Effector memory CD8-positive, alpha-beta T cell (primary cell): ENCODE measurements at regions not wholly inside any gene's neighbourhood (a gene's known extent, or its start where the extent isn't known, plus 50 kb on each side); places are given as distances from the start of the nearest gene placed in this dataset.

Experiments
- ATAC-seq: fragments of 150-1000 bp; cut with Tn5 transposase; replicated peaks from 2 replicates; pipeline ENCODE4 v1.10.0; 2021; ENCODE audit warnings: mild to moderate bottlenecking, moderate library complexity
- DNase-seq, 3 experiments: peaks; one replicate each; pipeline ENCODE4 v3.0.0; 2021
- H3K27ac Mint-ChIP-seq, 2 donors: one replicate each; pipeline ENCODE4 v1.8.0; 2022; ENCODE audit warnings: mild to moderate bottlenecking in 2 of 2, mixed read lengths in 2 of 2, moderate library complexity in 2 of 2
- H3K27me3 Mint-ChIP-seq, 2 donors: one replicate each; pipeline ENCODE4 v1.8.0; 2022; ENCODE audit warnings: mixed read lengths in 2 of 2
- H3K36me3 Mint-ChIP-seq: one replicate; pipeline ENCODE4 v1.8.0; 2022; ENCODE audit warnings: mild to moderate bottlenecking, moderate library complexity, mixed read lengths; ENCODE audit not compliant: insufficient read depth
- H3K4me1 Mint-ChIP-seq, 2 donors: one replicate each; pipeline ENCODE4 v1.8.0; 2022; ENCODE audit warnings: low read depth in 2 of 2, mixed read lengths in 2 of 2
- H3K4me3 Mint-ChIP-seq, 2 donors: one replicate each; pipeline ENCODE4 v1.8.0; 2022; ENCODE audit warnings: mild to moderate bottlenecking in 2 of 2, mixed read lengths in 2 of 2, moderate library complexity in 2 of 2
- H3K9me3 Mint-ChIP-seq, 2 donors: one replicate each; pipeline ENCODE4 v1.8.0; 2022; ENCODE audit warnings: mixed read lengths in 2 of 2

DNA sequence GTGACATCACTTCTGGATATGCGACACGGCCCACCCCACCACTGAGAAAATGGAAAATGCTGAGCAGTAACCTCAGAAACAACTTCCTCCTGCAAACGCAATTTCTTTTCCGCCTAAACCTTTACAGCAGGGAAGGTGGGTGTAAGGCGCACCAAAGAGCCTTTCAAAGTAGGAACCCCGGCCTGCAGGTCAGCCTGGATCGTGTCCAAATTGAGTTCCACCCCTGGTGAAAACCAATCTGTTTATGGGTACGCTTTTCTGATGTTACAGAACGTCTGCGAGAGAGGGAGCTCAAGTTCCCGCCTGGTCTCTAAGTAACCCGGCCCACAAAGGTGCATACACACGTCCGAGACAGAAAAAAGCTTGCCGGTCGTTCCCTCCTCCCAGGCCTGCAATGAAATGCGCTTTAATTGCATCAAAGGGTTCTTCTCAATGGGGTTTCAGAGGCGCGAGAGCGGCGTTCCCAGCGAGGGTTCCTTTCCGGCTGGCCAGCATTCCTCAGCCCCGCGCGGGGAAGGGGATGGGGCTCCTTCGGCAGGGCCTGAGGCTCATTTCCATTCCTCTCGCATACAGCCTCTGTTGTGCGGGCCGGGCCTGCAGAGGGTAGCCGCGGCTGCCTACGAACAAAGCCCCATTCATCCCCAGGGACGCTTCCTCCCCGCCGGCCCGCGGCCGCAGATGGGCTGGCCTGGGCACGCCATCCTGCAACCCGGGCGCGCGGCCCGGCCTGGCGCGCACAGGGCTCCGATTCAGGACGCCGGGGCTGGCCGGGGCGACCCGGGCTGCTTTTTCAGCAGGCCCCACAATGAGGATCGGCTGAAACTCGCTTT, 138.1 kb downstream of the TMCO5A start:
- Mint-ChIP-seq H3K36me3 (peaks cover 5% of the 10 kb centered on the region), H3K9me3 (no peaks in the 10 kb centered on the region), H3K4me3 (peak overlapping the region; percentile 76 to 79), H3K27ac (peak overlapping the region; percentile 23 to 46), H3K4me1 (peaks cover 17 to 18% of the 10 kb centered on the region in 2 donors), H3K27me3 (peaks cover 0 to 35% of the 10 kb centered on the region in 2 donors)
- DNase-seq = peak; percentile 5 to 25 (median 7)
- ATAC-seq = peak; percentile 74

DNA sequence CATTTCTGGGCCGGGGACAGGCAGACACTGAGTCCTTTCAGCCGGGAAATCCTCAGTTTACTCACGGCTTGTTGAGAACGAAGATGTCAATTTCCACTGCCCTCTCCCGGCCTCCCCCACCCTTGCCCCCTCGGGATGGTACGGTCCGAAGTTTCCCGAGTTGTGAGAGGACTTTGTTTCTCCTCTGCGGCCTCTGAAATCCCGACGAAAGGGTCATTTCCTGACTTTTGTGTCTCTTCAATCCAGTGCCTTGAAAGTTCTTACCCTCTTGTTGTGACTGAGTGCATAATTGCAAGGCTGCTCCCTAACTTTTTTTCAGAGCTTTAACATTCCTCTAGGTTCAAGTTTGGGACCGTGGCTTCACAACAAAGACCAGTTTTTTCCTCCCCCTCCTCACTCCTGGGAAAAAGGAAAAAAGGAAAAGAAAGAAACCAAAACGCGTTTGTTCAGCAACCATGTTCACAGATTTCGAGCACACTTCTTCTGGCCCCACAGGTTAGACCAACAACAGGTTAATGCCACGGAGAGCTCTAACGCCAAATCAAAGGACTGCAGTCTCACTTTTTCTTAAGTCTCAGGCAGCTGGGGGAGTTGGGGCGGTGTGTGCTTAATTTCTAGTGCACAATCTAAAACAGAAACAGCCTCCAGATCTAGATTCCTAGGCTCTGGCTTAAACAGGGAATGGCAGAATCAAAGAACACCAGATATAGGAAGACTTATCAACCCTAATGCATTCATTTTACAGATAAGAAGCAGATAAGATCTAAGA, 138.9 kb downstream of the TMCO5A start:
- H3K4me3 Mint-ChIP-seq = peak overlapping the region; percentile 76 to 79
- H3K9me3 Mint-ChIP-seq = no peaks in the 10 kb centered on the region
- H3K27me3 Mint-ChIP-seq = peaks cover 0 to 35% of the 10 kb centered on the region in 2 donors
- DNase-seq (no peak), ATAC-seq (no peak)
- H3K4me1 Mint-ChIP-seq = peaks cover 17 to 18% of the 10 kb centered on the region in 2 donors
- no peak overlapping the region for H3K27ac Mint-ChIP-seq
- H3K36me3 Mint-ChIP-seq = peaks cover 5% of the 10 kb centered on the region

DNA sequence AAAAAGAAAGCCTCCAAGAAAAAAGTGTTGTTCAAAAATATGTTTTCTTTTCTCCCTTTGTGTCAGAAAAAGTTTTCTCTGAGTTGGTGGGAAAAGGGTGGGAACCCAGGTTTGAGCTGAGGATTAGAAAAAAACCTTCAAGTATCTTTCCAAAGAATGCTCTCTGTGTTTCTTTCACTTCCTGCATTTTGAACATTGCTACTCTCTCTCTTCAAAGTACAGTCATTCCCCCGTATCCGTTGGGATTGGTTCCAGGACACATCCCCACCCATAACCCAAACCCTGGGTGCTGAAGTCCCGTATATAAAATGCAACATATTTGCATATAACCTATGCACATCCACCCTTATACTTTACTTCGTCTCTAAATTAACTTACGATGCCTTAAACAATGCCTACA, 139.6 kb downstream of the TMCO5A start:
- H3K4me1 Mint-ChIP-seq = peaks cover 14 to 16% of the 10 kb centered on the region in 2 donors
- DNase-seq = no peak
- peaks cover 5% of the 10 kb centered on the region for H3K36me3 Mint-ChIP-seq
- H3K27me3 Mint-ChIP-seq = peaks cover 0 to 34% of the 10 kb centered on the region in 2 donors
- peak overlapping the region; percentile 9 to 36 for H3K4me3 Mint-ChIP-seq
- no peak overlapping the region for H3K27ac Mint-ChIP-seq
- no peak for ATAC-seq
- no peaks in the 10 kb centered on the region for H3K9me3 Mint-ChIP-seq

DNA sequence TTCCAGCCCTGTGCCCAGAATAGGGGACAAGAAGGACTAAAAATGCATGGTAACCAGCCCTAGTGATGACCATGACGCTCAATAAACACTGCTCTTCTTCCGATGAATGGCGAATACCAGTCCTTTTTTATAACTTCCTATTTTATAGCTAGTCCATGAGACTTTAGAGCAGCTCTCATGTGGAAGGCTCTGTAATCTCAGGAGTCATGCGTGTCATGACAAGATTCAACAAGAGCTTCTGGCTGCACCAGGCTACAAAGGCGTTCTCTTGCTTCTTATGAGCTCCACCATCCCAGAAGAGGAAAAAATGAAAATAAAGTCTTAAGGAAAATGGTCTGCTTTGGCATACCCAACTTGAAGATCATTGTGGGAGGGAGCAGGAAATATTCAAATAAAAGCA, 141.0 kb downstream of the TMCO5A start:
- Mint-ChIP-seq H3K9me3 (no peaks in the 10 kb centered on the region), H3K4me3 (no peak overlapping the region), H3K27me3 (peaks cover 0 to 25% of the 10 kb centered on the region in 2 donors), H3K4me1 (peaks cover 5 to 8% of the 10 kb centered on the region in 2 donors), H3K36me3 (peaks cover 5% of the 10 kb centered on the region), H3K27ac (no peak overlapping the region)
- no peak for DNase-seq
- no peak for ATAC-seq

DNA sequence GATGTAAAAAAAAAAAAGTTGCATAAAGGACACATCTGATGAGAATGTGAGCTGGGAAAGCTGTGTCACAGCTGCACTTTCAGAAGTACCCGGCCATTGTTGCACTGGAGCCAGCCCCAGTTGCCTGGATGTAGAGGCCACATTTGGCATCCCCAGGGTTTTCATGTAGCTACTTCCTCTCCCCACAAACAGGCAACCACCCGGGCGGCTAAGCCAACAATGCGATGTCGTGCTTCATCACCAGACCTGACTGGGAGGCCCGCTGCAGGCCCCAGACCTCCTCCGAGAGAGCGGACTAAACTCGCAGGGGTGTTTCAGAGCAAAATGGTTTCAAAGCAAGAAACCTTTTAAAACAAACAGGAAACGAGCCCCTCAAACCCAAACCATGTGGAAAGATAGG, 142.3 kb downstream of the TMCO5A start:
- Mint-ChIP-seq H3K36me3 (peaks cover 5% of the 10 kb centered on the region), H3K27me3 (peaks cover 0 to 16% of the 10 kb centered on the region in 2 donors), H3K4me1 (peaks cover 5 to 8% of the 10 kb centered on the region in 2 donors), H3K9me3 (no peaks in the 10 kb centered on the region), H3K27ac (no peak overlapping the region), H3K4me3 (no peak overlapping the region)
- DNase-seq (no peak), ATAC-seq (no peak)

DNA sequence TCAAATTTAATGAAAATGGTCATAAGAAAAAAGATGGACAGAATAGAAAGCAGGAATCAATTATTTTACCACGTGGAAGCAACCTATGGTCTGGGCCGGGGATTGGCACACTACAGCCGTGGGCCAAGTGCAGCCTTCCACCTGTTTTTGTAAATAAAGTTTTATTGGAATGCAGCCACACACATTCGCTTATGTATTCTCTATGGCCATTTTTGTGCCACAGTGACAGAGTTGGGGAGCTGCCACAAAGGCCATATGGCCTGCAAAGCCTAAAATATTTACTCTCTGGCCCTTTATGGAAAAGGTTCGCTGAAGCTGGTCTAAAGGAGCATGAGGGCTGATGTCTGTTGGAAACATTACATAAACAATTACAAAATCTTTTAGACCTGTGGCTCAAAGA, 144.8 kb downstream of the TMCO5A start:
- Mint-ChIP-seq H3K36me3 (no peaks in the 10 kb centered on the region), H3K4me1 (peaks cover 3 to 6% of the 10 kb centered on the region in 2 donors), H3K27me3 (peaks cover 0 to 6% of the 10 kb centered on the region in 2 donors), H3K4me3 (no peak overlapping the region), H3K9me3 (no peaks in the 10 kb centered on the region), H3K27ac (no peak overlapping the region)
- ATAC-seq (no peak), DNase-seq (no peak)

DNA sequence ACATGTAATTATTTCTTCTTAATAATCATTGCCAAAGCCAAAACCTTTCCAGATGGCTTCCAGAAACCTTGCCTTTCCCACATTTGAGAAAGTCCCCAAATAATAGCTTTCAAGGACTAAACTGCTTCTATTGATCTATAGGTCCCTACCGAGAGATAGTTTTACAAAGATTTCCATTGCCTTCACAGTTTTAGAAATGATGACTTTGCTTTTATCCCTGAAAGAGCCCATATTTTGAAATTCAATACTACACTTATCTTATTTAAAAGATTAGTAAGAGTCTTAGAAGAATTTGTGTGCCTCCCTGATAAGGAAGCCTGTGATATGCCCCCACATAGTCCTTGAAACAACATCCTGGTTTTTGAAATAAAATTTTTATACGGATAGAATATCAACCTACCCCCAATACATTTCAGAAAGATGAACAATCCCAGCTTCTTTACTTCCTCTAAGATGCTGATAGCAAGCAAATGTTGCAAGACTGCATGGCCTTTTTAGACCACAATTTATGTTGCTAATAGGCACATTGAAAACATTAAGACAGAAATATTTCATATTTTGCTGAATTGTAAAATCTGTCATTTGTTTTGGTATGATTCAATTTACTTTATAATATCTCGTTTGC, 146.3 kb downstream of the TMCO5A start:
- no peak overlapping the region for H3K27ac Mint-ChIP-seq
- H3K9me3 Mint-ChIP-seq = no peaks in the 10 kb centered on the region
- no peak for ATAC-seq
- peaks cover 10 to 15% of the 10 kb centered on the region in 2 donors for H3K4me1 Mint-ChIP-seq
- H3K36me3 Mint-ChIP-seq = no peaks in the 10 kb centered on the region
- no peaks in the 10 kb centered on the region for H3K27me3 Mint-ChIP-seq
- no peak overlapping the region for H3K4me3 Mint-ChIP-seq
- no peak for DNase-seq

GRCh38 chr15:38084289-38084688, 149.8 kb downstream of the TMCO5A start:
- Mint-ChIP-seq H3K4me3 (peak overlapping the region in 1 of 2 donors; percentile 26), H3K27ac (peak overlapping the region in 1 of 2 donors; percentile 53), H3K27me3 (no peaks in the 10 kb centered on the region), H3K9me3 (no peaks in the 10 kb centered on the region), H3K36me3 (no peaks in the 10 kb centered on the region), H3K4me1 (peaks cover 14 to 15% of the 10 kb centered on the region in 2 donors)
- ATAC-seq = peak; percentile 73
- no peak for DNase-seq

GRCh38 chr15:38085114-38085513, 150.7 kb downstream of the TMCO5A start:
- Mint-ChIP-seq H3K27ac (no peak overlapping the region), H3K4me1 (peaks cover 14 to 15% of the 10 kb centered on the region in 2 donors), H3K36me3 (no peaks in the 10 kb centered on the region), H3K27me3 (no peaks in the 10 kb centered on the region), H3K4me3 (peak overlapping the region; percentile 0 to 7), H3K9me3 (no peaks in the 10 kb centered on the region)
- ATAC-seq (peak; percentile 73), DNase-seq (no peak)

- H3K27me3 Mint-ChIP-seq = no peaks in the 10 kb centered on the region
- DNase-seq (no peak), ATAC-seq (no peak)
- H3K27ac Mint-ChIP-seq = no peak overlapping the region
- H3K4me3 Mint-ChIP-seq = no peak overlapping the region
- H3K36me3 Mint-ChIP-seq = no peaks in the 10 kb centered on the region
- peaks cover 14 to 15% of the 10 kb centered on the region in 2 donors for H3K4me1 Mint-ChIP-seq
- no peaks in the 10 kb centered on the region for H3K9me3 Mint-ChIP-seq
Observed at GRCh38 chr15:38085931-38086568, 151.6 kb downstream of the TMCO5A start.

GRCh38 chr15:38086611-38087010, 152.2 kb downstream of the TMCO5A start:
- ATAC-seq (no peak), DNase-seq (no peak)
- no peaks in the 10 kb centered on the region for H3K36me3 Mint-ChIP-seq
- no peak overlapping the region for H3K4me3 Mint-ChIP-seq
- H3K27me3 Mint-ChIP-seq = no peaks in the 10 kb centered on the region
- no peak overlapping the region for H3K27ac Mint-ChIP-seq
- H3K9me3 Mint-ChIP-seq = no peaks in the 10 kb centered on the region
- H3K4me1 Mint-ChIP-seq = peaks cover 14 to 15% of the 10 kb centered on the region in 2 donors

- Mint-ChIP-seq H3K36me3 (no peaks in the 10 kb centered on the region), H3K4me3 (no peak overlapping the region), H3K9me3 (no peaks in the 10 kb centered on the region), H3K27me3 (no peaks in the 10 kb centered on the region), H3K4me1 (peaks cover 10 to 12% of the 10 kb centered on the region in 2 donors), H3K27ac (no peak overlapping the region)
- DNase-seq (no peak), ATAC-seq (no peak)
Observed at GRCh38 chr15:38088971-38089370, 154.5 kb downstream of the TMCO5A start.

GRCh38 chr15:38090223-38090622, 155.8 kb downstream of the TMCO5A start:
- Mint-ChIP-seq H3K4me1 (peaks cover under 1 to 7% of the 10 kb centered on the region in 2 donors), H3K4me3 (no peak overlapping the region), H3K9me3 (no peaks in the 10 kb centered on the region), H3K27me3 (no peaks in the 10 kb centered on the region), H3K36me3 (no peaks in the 10 kb centered on the region), H3K27ac (no peak overlapping the region)
- no peak for ATAC-seq
- DNase-seq = no peak
